ENCODE measurements at regions not wholly inside any gene's neighbourhood (a gene's known extent, or its start where the extent isn't known, plus 50 kb on each side); places are given as distances from the start of the nearest gene placed in this dataset.

- no peak overlapping the region for H3K4me3 Mint-ChIP-seq
- H3K9ac ChIP-seq (ENCODE audit: extremely low read depth, insufficient read length, low read length) = no peak overlapping the region
- no peak overlapping the region for H2BK15ac ChIP-seq (ENCODE audit: low read depth, low read length)
- H3K14ac ChIP-seq (ENCODE audit: insufficient read depth, low read length) = no peak overlapping the region
- no peak overlapping the region for H4K91ac ChIP-seq (ENCODE audit: insufficient read length, low read depth, low read length)
- no peak overlapping the region for H2BK120ac ChIP-seq (ENCODE audit: low read depth, low read length, poor library complexity, severe bottlenecking)
- H2BK12ac ChIP-seq (ENCODE audit: insufficient read length, low read depth, low read length) = no peak overlapping the region
- H3K4me1 ChIP-seq (ENCODE audit: insufficient read depth, low read length) = no peaks in the 10 kb centered on the region; the same call in 1 of the 2 replicates
- no peaks in the 10 kb centered on the region; a peak in 1 of 7 replicates for H3K36me3 Mint-ChIP-seq (ENCODE audit: insufficient read depth in 1 of 3, low read depth in 3 of 3)
- H3K23me2 ChIP-seq (ENCODE audit: insufficient read length, low read depth, low read length, poor library complexity, severe bottlenecking) = no peaks in the 10 kb centered on the region
- no peaks in the 10 kb centered on the region for H3K79me2 ChIP-seq (ENCODE audit: insufficient read depth, low read length)
- H4K5ac ChIP-seq (ENCODE audit: insufficient read length, low read depth, low read length) = no peak overlapping the region
- TF ChIP-seq CTCF (conservative IDR thresholded peaks at IDR 0.05) = no peak
- no peaks in the 10 kb centered on the region for H3K79me1 ChIP-seq (ENCODE audit: insufficient read depth, low read depth, low read length, poor library complexity, severe bottlenecking)
- no peak for DNase-seq
- no peaks in the 10 kb centered on the region for H3K9me3 ChIP-seq (ENCODE audit: control insufficient read depth, low read depth, low read length)
- H3K4me1 Mint-ChIP-seq = peaks cover 17 to 50% of the 10 kb centered on the region in 2 experiments
- no peak overlapping the region for H3T11ph ChIP-seq (ENCODE audit: low read length)
- peaks cover 99% of the 10 kb centered on the region for H3K27me3 Mint-ChIP-seq (ENCODE audit: low read depth)
- H3K23ac ChIP-seq (ENCODE audit: insufficient read length, low read depth, low read length) = no peak overlapping the region
- no peak overlapping the region for H3K4me2 ChIP-seq (ENCODE audit: insufficient read depth, insufficient read length, low read length)
- no peak overlapping the region for H3K4ac ChIP-seq (ENCODE audit: low read depth, low read length)
- H2AFZ ChIP-seq (ENCODE audit: low read length) = no peak overlapping the region
- peaks cover 7 to 25% of the 10 kb centered on the region in 2 experiments; a peak in 4 of 5 replicates for H3K9me3 Mint-ChIP-seq
- no peak overlapping the region for H2BK20ac ChIP-seq (ENCODE audit: low read depth, low read length, poor library complexity, severe bottlenecking)
- no peak overlapping the region for H4K8ac ChIP-seq (replicated peaks; ENCODE audit: insufficient read length, low read depth, low read length)
- no CpG with 5 or more reads among the region's 6 CpGs for WGBS (ENCODE audit: extremely low coverage, insufficient read length, low lambda C conversion rate)
- no peak overlapping the region for H3K27ac Mint-ChIP-seq
- H2BK5ac ChIP-seq (ENCODE audit: insufficient read length, low read length) = no peak overlapping the region
- H3K27ac ChIP-seq (ENCODE audit: insufficient read length, low read depth, low read length) = no peak overlapping the region
- no peak overlapping the region for H2AK5ac ChIP-seq (ENCODE audit: insufficient read length, low read length)
- H3K18ac ChIP-seq (ENCODE audit: insufficient read length, low read depth, low read length) = no peak overlapping the region
- H3K56ac ChIP-seq (ENCODE audit: insufficient read length, low read depth, low read length) = no peak overlapping the region
- H4K20me1 ChIP-seq (ENCODE audit: control insufficient read depth, insufficient read depth, insufficient read length) = no peaks in the 10 kb centered on the region
- H3K27me3 ChIP-seq (ENCODE audit: insufficient read depth, low read length) = peaks cover 100% of the 10 kb centered on the region
Measured at GRCh38 chr7:155378580-155378934, 79.4 kb upstream of the EN2 start.

All from H9 (cell line).